ENCODE measurements at regions not wholly inside any gene's neighbourhood (a gene's known extent, or its start where the extent isn't known, plus 50 kb on each side); places are given as distances from the start of the nearest gene placed in this dataset.

DNA sequence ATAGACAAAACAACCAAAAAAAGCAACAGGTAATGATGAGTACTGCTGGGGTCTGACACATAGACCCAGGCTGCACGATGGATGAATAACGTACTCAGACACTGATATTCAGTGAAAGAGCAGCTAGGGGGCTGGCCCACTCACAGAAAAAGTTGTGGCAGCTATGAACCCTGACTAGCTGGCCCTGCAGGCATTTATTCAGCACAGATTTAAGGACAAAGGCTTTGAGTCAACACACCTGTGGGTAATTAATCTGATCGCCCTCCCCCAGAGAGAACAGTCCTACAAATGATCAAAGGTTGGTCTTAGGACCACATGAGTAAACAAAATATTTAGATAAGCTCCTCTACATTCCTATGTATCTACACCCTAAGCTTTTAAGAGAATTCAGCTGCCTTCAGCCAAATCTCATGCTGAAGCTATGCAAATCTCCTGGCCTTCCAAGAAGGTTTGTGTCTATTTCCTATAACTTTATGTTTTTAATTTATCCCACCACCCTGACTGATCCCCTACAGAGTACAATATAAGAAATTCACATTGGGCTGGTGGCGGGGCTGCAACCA lies 81.7 kb upstream of the NXT1 start:
- TF ChIP-seq CTCF (IDR thresholded peaks at IDR 0.05) (no peak), POLR2A (IDR thresholded peaks at IDR 0.05) (no peak)

All from right lobe of liver (tissue), 4 donors.